ENCODE measurements at regions not wholly inside any gene's neighbourhood (a gene's known extent, or its start where the extent isn't known, plus 50 kb on each side); places are given as distances from the start of the nearest gene placed in this dataset.
"Not testable (repeated sequence)": the region's sequence is repeated elsewhere in the genome, so short reads cannot be mapped to it uniquely, and the experiment has no call there.

GRCh38 chr5:125085797-125086505 is 339.5 kb upstream of the ZNF608 start:
- 50 to 91% (median 65%) methylated on average over 2 of the region's 2 CpGs for WGBS, 4 donors
- no peak overlapping the region for H3K4me3 ChIP-seq
- DNase-seq, result no peak
- H3K9me3 ChIP-seq (replicated peaks in 1 of 3), result no peaks in the 10 kb centered on the region
- H3K27me3 ChIP-seq, result no peaks in the 10 kb centered on the region
- intact Hi-C loops (cut with DNase I), result no loop called here
- H3K27ac ChIP-seq, result no peak overlapping the region
- no peaks in the 10 kb centered on the region for H3K36me3 ChIP-seq (replicated peaks in 1 of 2)
- TF ChIP-seq CTCF (IDR thresholded peaks at IDR 0.05) (no peak), POLR2A (IDR thresholded peaks at IDR 0.05) (no peak)
- H3K4me1 ChIP-seq (replicated peaks in 1 of 2), result no peaks in the 10 kb centered on the region

GRCh38 chr5:125088522-125089105 is 342.2 kb upstream of the ZNF608 start:
- intact Hi-C loops (cut with DNase I), result no loop called here
- TF ChIP-seq CTCF (IDR thresholded peaks at IDR 0.05) (no peak), POLR2A (IDR thresholded peaks at IDR 0.05) (no peak)
- H3K9me3 ChIP-seq (replicated peaks in 1 of 3), result no peaks in the 10 kb centered on the region
- no peaks in the 10 kb centered on the region for H3K27me3 ChIP-seq
- DNase-seq, result no peak
- H3K27ac ChIP-seq, result no peak overlapping the region
- H3K36me3 ChIP-seq (replicated peaks in 1 of 2), result no peaks in the 10 kb centered on the region
- no peak overlapping the region for H3K4me3 ChIP-seq
- no peaks in the 10 kb centered on the region for H3K4me1 ChIP-seq (replicated peaks in 1 of 2)
- 94 to 96% (median 95%) methylated on average over 4 to 27 of the region's 27 CpGs for WGBS, 4 donors

- H3K36me3 ChIP-seq (replicated peaks in 1 of 2); DNase-seq; H3K27ac ChIP-seq; H3K9me3 ChIP-seq (replicated peaks in 1 of 3); intact Hi-C loops (cut with DNase I); H3K4me3 ChIP-seq; H3K27me3 ChIP-seq; H3K4me1 ChIP-seq (replicated peaks in 1 of 2): not testable (repeated sequence)
- 55 to 89% (median 79%) methylated on average over 3 of the region's 3 CpGs for WGBS, 4 donors
Observed at GRCh38 chr5:125092138-125092537, 345.7 kb upstream of the ZNF608 start.

GRCh38 chr5:125093776-125094175 is 347.3 kb upstream of the ZNF608 start:
- Histone ChIP-seq H3K4me1 (replicated peaks in 1 of 2) (no peaks in the 10 kb centered on the region), H3K9me3 (replicated peaks in 1 of 3) (no peaks in the 10 kb centered on the region), H3K27me3 (no peaks in the 10 kb centered on the region), H3K27ac (no peak overlapping the region), H3K4me3 (no peak overlapping the region), H3K36me3 (replicated peaks in 1 of 2) (no peaks in the 10 kb centered on the region)
- intact Hi-C loops (cut with DNase I), result no loop called here
- DNase-seq, result no peak
- TF ChIP-seq POLR2A (IDR thresholded peaks at IDR 0.05), result no peak
- TF ChIP-seq CTCF (IDR thresholded peaks at IDR 0.05), result no peak
- WGBS, 4 donors, result 87 to 93% (median 91%) methylated on average over 3 of the region's 3 CpGs

- Histone ChIP-seq H3K27ac (no peak overlapping the region), H3K27me3 (no peaks in the 10 kb centered on the region), H3K4me1 (replicated peaks in 1 of 2) (no peaks in the 10 kb centered on the region), H3K9me3 (replicated peaks in 1 of 3) (no peaks in the 10 kb centered on the region), H3K4me3 (no peak overlapping the region), H3K36me3 (replicated peaks in 1 of 2) (no peaks in the 10 kb centered on the region)
- intact Hi-C loops (cut with DNase I), result no loop called here
- no peak for TF ChIP-seq CTCF (IDR thresholded peaks at IDR 0.05)
- TF ChIP-seq POLR2A (IDR thresholded peaks at IDR 0.05), result no peak
- WGBS, 4 donors, result 89 to 100% (median 98%) methylated on average over 1 of the region's 1 CpG
- no peak for DNase-seq
Observed at GRCh38 chr5:125100342-125100741, 353.9 kb upstream of the ZNF608 start.
